ENCODE measurements at regions not wholly inside any gene's neighbourhood (a gene's known extent, or its start where the extent isn't known, plus 50 kb on each side); places are given as distances from the start of the nearest gene placed in this dataset.

GRCh38 chrX:39613997-39614679, 483.6 kb downstream of the BCOR start:
- no peak for TF ChIP-seq ZBTB10 (tag by site-specific recombination; IDR thresholded peaks at IDR 0.05)
- TF ChIP-seq ZBTB17 (tag by site-specific recombination; IDR thresholded peaks at IDR 0.05) = no peak
- TF ChIP-seq YY1 (tag by site-specific recombination; IDR thresholded peaks at IDR 0.05) = no peak
- TF ChIP-seq CTCF (tag by site-specific recombination; IDR thresholded peaks at IDR 0.05) = no peak
- no peak for TF ChIP-seq ZNF530 (tag by site-specific recombination; IDR thresholded peaks at IDR 0.05; ENCODE audit: low read depth)
- TF ChIP-seq ZNF19 (tag by site-specific recombination; IDR thresholded peaks at IDR 0.05; ENCODE audit: low read depth) = no peak
- no peak for TF ChIP-seq ZNF280C (tag by site-specific recombination; IDR thresholded peaks at IDR 0.05)

Measured in HEK293 (cell line).